Middle frontal gyrus (tissue), 1 donor: ENCODE measurements at regions not wholly inside any gene's neighbourhood (a gene's known extent, or its start where the extent isn't known, plus 50 kb on each side); places are given as distances from the start of the nearest gene placed in this dataset.
A peak's percentile ranks its signal among the peaks of the same experiment; 100 is the strongest.
"Not testable (repeated sequence)": the region's sequence is repeated elsewhere in the genome, so short reads cannot be mapped to it uniquely, and the experiment has no call there.

Source experiments
- DNase-seq: peaks from one replicate; pipeline ENCODE4 v3.0.0-alpha.2; 2015; ENCODE audit warnings: low spot score; ENCODE audit errors: extremely low spot score

DNA sequence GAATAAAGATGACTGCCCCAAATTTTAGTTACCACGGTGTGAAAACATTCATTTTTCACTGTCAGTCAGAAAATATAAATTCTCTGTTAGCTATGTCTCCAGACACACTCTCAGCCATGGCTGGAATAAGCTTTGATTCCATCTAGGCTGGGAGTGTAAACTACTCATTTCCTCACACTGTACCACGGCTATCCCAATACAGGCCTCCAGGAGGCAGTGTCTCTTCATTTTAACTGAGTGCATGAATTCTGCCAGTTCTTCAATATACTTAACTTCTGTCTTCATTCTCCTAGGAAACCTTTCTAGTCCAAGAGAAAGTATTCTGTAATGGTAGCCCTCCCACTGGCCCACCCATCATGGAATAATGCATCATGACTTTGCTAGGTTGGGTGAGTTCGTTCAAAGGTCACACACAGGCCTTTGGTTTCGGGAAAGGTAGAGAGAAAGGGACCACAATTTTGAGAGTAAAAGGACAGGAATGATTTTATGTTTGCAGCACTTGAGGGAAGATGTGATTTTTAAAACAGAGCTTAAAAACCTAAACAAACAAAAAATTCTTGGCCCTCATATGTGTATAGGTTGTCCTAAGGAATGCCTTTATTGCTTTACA is 381.1 kb downstream of the SEC23A start:
- DNase-seq: peak; percentile 60

DNA sequence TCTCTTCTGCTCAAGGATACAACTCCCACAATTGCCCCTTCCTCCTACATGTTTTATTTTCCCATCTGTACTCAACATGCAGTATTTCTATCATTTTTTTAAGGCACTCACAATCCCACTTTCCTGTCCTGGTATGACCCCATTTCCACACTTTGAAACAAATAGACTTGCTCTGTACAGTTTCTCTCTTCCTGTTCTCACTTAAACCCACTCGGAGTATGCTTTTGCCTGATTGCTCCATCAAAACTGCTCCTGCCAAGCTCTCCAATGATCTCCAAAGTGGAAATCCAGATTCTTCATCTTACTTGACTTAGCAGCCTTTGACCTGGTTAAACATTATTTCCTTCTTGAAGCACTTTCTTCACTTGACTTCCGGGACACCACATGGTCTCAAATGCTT is 384.5 kb downstream of the SEC23A start:
- DNase-seq: no peak

DNA sequence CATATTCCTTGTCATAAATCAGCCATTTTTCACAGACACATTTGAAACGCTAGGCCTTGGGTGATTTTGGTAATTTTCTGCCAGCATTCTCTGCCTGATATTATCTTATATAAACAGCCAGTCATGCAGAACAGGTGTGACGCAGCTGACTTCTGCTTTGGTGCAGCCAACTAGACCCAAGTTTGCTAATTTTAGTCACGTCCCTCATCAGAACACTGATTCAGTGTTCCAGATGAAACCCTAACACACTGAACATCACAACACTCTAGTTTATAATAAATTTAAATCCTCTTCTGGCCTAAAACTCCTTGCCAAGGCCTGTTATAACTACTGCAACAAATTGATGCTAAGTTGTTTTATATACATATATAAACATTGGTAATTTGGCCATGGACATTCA is 386.1 kb downstream of the SEC23A start:
- no peak for DNase-seq

DNA sequence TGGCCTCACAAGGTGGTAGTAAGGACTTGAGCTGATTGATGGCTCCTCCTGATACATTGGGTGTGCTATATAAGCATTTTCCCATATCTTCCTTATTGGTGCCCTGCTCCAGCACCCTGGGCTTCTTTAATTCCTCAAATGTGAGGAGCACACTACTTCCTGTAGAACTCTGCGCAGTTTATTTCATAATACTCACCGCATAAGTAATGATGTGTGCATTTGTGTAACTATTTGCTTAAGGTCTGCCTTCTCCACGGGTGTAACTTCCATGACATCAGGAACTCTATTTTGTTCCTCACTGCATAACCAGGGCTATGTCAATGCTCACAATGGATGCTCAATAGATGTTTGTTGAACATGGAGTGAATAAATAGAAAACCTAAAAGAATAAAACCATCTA is 392.2 kb downstream of the SEC23A start:
- no peak for DNase-seq

DNA sequence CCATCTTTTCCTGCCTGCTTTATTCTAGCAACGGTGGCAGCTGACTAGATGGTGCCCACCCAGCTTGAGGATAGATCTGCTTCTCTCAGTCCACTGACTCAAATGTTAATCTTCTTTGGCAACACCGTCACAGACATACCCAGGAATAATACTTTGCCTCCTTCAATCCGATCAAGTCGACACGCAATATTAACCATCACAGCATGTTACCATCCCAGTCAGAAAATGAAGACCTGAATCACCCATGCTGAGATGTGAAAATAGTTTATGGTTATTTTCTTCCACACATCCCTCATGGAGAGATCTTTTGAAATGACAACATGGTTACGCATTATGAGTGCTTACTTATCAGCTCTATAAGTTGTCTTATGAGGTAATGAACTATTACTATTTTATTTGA is 392.8 kb downstream of the SEC23A start:
- DNase-seq: no peak

DNA sequence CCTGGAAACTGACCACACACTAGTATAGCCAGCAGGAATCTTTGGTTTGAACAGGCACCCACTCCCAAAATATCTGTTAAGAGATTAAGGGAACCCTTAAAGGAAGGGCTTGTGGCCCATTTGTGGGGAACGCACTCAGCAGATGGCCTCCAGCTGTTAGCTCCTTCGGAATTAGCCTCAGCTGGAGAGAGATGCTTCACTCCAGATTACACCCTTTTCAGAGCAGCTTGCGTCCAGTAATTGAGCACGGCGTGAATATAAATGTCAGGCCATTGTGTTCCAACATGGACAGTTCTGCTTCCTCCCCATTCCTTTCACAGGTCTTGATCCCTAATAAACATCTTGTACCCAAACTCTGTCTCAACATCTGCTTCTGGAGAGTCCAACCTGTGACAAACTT is 397.8 kb downstream of the SEC23A start:
- DNase-seq: no peak

DNA sequence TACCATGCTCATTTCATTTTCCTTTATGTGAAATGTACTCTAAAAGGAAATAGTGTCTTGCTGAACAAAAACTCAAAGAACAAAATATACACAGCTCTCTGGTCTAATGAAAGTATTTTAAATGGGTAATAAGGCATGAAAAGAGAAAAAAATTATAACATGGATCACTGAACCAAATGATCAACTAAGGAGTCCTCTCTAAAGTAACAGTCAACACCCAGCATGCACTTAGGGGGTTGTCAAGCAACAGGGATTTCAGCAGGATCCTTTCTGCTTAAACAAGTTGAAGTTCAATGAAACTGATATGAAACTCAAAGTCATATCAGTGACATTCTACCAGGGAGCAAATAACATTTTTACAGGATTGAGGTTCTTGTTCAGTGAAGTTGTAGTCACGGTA is 398.8 kb downstream of the SEC23A start:
- DNase-seq: no peak

DNA sequence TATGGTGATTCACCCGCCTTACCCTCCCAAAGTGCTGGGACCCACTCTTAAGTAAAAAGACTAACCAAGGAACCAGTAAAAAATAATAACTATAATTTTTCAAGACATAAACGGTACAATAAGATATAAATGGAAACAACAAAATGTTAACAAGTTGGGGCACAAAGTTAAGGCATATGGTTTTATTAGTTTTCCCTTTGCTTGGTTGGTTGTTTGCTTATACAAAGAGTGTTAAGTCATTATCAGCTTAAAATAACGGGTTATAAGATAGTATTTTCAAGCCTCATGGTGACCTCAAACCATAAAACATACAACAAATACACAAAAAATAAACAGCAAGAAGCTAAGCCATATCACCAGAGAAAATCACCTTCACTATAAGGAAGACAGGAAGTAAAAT is 406.1 kb downstream of the SEC23A start:
- no peak for DNase-seq

DNA sequence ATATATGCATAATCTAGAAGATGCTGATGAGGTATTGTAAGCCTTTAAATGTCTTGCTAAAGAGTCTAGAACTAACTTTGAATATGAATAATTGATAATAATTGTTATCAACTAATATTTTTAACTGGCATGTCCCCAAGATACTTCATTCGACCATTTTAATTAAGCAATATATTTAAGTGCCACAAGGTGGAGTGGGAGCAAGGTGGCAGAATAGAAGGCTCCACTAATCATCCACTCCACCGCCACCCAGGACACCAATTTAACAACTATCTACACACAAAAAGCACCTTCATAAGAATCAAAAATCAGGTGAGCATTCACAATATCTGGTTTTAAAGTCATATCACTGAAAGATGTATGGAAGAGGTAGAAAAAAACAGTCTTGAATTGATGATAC is 409.6 kb downstream of the SEC23A start:
- no peak for DNase-seq

DNA sequence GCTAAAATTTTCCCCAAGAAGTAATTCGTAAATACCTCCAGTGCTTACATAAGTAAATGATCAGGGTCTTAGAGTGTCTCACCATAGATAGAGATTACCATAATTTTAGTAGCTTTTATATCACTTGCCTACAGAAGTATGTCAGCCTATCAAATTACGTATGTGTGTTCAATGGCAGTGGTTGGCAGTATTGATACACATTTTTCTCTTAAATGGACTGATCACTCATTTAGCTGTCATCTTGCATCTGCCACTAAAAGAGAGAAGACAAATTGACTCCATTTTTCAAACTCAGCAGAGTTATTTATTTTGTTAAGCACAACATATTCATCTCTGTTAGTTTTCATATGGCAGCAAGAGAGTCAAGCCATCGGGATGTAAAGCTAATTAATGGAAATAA is 413.1 kb upstream of the CLEC14A start:
- no peak for DNase-seq

DNA sequence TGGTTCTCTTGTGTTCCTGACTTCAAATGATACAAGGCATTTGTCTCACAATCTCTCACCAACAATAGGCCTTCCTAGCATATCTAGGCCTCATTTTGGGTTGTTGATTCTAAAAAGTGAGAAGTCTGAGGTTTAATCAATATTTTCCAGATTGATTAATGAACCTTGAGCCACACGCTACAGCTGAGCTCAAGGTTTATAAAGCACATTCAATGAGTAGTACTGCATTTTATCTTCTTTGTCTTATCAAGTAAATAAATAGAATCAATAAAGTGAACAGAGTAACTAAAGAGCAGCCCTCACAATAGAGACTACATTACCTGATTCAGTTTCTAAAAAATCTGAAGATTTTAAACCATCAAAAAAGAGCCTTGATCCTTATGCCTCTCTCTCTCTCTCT is 407.5 kb upstream of the CLEC14A start:
- DNase-seq: no peak

DNA sequence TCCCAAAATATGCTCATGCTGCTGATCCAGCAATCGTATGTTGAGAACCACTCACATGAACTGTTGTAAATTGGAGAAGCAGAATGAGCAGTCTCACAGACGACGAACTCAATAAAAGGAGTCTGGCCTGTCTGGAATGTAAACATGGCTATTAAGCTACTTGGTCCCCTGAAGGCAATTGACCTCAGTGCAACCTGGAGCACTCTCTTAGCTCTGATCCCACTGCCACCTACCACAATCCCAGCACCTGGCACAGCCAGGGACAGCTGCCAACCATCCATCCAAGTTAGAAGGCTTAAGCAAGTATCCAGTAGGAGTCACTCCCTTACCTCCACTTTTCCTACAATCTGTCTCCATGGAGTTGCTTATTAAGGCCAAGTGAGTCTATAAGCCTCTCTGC is 406.9 kb upstream of the CLEC14A start:
- no peak for DNase-seq

DNA sequence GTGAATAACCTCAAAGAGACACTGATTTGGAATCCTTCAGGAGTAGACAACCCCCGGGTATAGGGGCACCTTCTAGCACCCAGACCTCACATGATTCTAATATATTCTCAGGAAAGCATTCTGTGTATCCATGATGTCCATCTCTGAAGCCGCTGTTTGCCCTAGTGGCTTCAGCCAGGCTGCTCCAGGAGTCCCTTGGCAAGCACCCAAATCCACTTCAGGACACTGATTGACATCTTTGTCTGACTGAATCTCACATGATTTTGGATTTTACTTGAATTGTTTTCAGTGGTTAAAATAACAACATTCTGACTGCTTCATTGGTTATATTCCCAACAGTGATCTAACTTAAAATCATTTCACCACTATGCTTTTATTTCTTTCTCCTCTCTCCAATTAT is 390.5 kb upstream of the CLEC14A start:
- DNase-seq: no peak

DNA sequence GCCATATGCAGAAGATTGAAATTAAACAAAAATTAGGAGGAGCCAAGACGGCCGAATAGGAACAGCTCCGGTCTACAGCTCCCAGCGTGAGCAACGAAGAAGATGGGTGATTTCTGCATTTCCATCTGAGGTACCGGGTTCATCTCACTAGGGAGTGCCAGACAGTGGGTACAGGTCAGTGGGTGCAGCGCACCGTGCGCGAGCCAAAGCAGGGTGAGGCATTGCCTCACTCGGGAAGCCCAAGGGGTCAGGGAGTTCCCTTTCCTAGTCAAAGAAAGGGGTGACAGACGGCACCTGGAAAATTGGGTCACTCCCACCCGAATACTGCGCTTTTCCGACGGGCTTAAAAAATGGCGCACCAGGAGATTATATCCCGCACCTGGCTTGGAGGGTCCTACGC is 379.0 kb upstream of the CLEC14A start:
- not testable (repeated sequence) for DNase-seq

DNA sequence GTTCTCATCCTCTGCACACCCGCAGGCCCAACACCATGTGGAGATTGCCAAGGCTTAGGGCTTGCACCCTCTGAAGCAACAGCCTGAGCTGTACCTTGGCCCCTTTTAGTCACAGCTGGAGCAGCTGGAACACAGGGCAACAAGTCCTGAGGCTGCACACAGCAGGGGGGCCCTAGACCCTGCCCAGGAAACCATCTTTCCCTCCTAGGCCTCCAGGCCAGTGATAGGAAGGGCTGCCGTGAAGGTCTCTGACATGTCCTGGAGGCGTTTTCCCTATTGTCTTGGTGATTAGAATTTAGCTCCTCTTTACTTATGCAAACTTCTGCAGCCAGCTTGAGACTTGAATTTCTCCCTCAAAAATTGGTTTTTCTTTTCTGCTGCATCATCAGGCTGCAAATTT is 373.5 kb upstream of the CLEC14A start:
- no peak for DNase-seq

DNA sequence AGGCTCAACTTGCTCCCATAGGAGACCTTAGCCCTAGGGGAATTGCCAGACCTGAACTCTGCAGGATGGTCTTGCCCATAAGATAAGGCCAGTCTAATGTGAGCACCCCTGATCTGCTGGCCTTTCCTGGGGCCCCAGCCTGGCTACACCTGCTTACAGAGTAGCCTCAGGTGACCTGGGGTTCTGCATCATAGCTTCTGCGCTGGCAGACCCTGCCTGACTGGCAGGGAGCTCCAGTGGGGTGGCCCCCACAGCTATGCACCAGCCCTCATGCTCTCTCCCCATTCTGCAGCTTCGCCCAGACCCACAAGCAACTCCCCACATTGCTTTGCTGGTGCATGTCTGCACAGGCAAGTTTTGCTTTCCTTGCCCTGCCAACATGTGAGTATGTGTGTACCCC is 371.3 kb upstream of the CLEC14A start:
- DNase-seq: no peak

DNA sequence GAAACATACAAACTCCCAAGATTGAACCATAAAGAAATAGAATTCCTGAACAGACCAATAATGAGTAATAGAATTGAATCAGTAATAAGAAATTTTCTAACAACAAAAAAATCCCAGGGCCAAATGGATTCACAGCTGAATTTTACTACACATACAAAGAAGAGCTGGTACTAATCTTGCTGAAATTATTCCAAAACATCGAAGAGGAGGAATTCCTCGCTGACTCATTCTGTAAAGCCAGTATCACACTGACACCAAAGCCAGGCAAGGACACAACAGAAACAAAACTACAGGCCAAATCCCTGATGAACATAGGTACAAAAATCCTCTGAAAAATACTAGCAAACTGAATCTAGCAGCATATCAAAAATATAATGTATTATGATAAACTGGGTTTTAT is 367.8 kb upstream of the CLEC14A start:
- no peak for DNase-seq

DNA sequence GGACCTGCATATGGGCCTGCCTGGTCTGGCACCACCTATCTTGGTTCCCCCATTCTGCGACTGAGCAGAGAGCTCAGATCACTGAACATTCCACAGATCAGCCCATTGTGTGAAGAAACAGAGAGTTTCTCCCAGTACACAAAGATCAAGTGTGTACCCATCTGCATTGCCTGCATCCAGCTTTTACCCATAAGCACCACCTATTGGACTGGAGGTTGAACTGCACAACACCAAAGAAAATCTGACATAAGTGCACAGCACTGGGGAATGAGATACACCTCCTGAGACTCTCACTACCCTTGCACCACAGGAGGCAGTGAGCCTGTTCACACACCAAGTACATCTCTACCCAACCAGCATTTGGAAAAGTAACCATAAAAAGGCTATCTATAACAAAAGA is 362.6 kb upstream of the CLEC14A start:
- DNase-seq: no peak

DNA sequence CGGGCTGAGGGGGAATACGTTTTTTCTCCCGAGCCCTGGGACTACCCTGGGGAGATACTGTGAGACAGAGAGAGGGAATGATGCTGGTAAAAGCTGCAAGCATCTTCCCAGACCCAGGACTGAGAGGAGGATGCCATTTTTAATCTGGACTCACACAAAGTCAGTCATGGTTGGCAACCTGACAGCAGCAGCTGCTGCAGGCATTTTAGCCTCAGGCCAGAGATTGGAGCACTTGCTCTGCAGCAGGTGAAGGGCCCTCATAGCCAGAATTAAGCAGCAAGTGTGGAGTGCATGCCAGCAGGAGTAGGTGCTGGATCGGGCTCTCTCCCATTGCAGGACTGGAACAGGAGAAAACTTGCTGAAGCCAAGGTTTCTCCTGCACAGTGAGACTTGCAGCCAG is 361.1 kb upstream of the CLEC14A start:
- peak; percentile 17 for DNase-seq

DNA sequence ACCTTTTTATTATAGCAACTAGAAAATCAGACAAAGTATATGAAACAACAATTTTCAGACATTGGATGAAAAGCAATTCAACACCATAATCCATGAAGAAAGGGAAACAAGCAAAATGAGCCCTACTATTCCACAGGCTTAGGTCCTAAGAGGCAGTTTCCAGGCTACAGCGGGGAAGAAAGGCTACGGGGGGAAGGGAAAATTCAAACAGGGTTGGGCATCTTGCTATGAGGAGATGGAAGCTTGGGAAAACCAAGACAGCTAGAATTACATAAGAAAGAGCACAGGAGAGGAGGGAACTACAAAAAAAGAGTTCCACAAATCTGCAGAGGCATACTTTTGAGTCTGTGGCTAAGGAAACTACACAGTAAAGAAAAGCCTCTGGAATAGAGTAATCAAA is 356.0 kb upstream of the CLEC14A start:
- no peak for DNase-seq

DNA sequence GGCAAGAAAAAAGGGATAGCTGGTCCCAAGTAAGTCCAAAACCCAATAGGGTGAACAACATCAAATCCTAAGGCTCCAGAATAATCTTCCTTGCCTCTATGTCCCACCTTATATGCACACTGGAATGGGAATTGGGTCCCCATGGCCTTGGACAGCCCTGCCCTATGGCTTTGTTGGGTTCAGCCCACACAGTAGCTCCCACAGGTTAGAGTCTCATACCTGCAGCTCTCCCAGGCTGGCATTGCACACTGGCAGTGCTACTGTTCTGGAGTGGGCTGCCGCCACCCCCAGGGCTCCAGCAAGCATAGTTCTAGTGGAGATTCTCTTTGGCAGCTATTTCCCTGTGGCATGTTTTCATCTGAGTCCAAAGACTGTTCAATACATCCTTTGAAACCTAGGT is 352.4 kb upstream of the CLEC14A start:
- DNase-seq: no peak

DNA sequence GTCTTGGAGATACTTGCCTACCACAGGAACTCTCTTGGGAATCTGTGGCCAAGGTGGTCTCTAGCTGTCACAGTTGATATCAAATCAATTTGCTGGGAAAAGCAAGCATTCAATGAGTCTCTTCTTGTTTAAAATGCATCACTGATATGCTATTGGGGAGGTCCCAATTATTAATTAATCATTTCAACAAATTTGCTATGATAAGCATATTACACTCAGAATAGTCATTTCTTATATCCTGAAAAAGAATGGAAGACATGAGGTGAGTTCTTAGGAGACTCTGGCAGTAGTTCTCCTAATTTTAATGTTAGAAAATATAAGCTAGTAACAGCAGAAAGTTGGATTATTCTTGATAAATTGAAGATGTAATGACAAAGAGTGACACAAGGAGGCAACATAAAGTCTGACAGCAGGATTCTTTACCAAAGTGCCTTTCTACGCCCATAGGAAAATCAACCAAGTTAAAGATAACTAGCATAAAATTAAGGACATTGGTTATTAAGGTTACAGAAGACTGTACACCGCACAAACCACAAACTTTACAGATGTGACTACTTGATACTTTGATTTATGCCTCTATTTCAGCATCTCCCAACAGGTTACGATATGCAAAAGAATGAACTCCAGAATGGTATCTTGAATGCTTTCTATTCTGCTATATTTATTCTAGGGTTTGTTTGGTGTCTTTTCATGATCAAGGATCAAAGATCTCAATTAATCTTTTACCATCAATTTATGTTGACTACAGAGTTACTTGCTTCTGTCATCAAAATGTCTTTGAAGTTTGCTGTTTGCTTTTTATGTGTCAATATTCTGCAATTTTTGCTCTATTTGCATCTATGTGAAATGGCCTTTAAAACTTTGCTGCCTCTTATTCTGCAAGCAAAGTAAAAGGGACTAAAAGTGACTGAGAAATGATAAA is 349.6 kb upstream of the CLEC14A start:
- no peak for DNase-seq

DNA sequence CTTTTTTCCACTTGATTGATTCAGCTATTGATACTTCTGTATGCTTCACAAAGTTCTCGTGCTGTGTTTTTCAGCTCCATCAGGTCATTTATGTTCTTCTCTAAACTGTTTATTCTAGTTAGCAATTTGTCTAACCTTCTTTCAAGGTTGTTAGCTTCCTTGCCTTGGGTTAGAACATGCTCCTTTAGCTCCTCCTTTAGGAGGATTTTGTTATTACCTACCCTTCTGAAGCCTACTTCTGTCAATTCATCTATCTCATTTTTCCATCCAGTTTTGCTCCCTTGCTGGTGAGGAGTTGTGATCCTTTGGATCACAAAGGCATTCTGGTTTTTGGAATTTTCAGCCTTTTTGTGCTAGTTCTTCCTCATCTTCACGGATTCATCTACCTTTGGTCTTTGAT is 344.7 kb upstream of the CLEC14A start:
- not testable (repeated sequence) for DNase-seq
